Astrocyte (in vitro differentiated cells and primary cell): ENCODE measurements at regions not wholly inside any gene's neighbourhood (a gene's known extent, or its start where the extent isn't known, plus 50 kb on each side); places are given as distances from the start of the nearest gene placed in this dataset.
"Not testable (repeated sequence)": the region's sequence is repeated elsewhere in the genome, so short reads cannot be mapped to it uniquely, and the experiment has no call there.

Experiments
- EZH2 ChIP-seq: IDR thresholded peaks from 2 replicates; pipeline ENCODE4 v1.6.1; 2012; ENCODE audit warnings: mild to moderate bottlenecking, low read length, inconsistent platforms; ENCODE audit not compliant: insufficient read depth
- TF ChIP-seq, protein P1 (sequence below): IDR thresholded peaks from 2 replicates; pipeline ENCODE4 v1.5.1; 2011; ENCODE audit warnings: low read depth, mild to moderate bottlenecking, inconsistent platforms, low read length, moderate library complexity; ENCODE audit not compliant: insufficient read depth

DNA sequence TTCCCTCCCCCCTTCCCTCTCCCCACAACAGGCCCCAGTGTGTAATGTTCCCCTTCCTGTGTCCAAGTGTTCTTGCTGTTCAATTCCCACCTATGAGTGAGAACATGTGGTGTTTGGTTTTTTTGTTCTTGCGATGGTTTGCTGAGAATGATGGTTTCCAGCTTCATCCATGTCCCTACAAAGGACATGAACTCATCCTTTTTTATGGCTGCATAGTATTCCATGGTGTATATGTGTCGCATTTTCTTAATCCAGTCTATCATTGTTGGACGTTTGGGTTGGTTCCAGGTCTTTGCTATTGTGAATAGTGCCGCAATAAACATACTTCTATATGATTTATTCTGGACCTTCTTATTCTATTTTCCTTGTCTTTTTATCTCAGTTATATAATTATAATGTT, 165.2 kb upstream of the SLC35G4 start:
- TF ChIP-seq, protein P1, sequence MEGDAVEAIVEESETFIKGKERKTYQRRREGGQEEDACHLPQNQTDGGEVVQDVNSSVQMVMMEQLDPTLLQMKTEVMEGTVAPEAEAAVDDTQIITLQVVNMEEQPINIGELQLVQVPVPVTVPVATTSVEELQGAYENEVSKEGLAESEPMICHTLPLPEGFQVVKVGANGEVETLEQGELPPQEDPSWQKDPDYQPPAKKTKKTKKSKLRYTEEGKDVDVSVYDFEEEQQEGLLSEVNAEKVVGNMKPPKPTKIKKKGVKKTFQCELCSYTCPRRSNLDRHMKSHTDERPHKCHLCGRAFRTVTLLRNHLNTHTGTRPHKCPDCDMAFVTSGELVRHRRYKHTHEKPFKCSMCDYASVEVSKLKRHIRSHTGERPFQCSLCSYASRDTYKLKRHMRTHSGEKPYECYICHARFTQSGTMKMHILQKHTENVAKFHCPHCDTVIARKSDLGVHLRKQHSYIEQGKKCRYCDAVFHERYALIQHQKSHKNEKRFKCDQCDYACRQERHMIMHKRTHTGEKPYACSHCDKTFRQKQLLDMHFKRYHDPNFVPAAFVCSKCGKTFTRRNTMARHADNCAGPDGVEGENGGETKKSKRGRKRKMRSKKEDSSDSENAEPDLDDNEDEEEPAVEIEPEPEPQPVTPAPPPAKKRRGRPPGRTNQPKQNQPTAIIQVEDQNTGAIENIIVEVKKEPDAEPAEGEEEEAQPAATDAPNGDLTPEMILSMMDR, result not testable (repeated sequence)
- TF ChIP-seq EZH2, result not testable (repeated sequence)
